PC-9 (cell line): ENCODE measurements at regions not wholly inside any gene's neighbourhood (a gene's known extent, or its start where the extent isn't known, plus 50 kb on each side); places are given as distances from the start of the nearest gene placed in this dataset.

ENCODE experiments used
- BruUV-seq: library from RNA; stranded (reverse); fragments of 400-500 nt; replicated peaks from 2 replicates; lab custom pipeline; 2021; lab: Mats Ljungman, UMichigan
- CTCF ChIA-PET: fragments of 300-600 bp; sonication (Branson Sonifier 250); formaldehyde crosslinking; loops from one replicate; lab custom pipeline; 2022; ENCODE audit warnings: antibody characterized with exemption; lab: Charles Lee
- POLR2A ChIA-PET: fragments of 300-600 bp; sonication (Branson Sonifier 250); formaldehyde crosslinking; loops from one replicate; lab custom pipeline; 2022; ENCODE audit warnings: antibody characterized with exemption; ENCODE audit not compliant: unreplicated experiment; lab: Charles Lee
- DNase-seq, 2 experiments: peaks; one replicate each; pipeline versions ENCODE4 v3.0.0 to v3.0.0-alpha.2; 2015 to 2022; ENCODE audit warnings: mixed read lengths in 1 of 2
- H2AFZ ChIP-seq: fragments of 200-600 bp; sonication (generic); 2 replicates; pipeline ENCODE4 v1.8.1; 2017; ENCODE audit warnings: antibody characterized with exemption
- H3F3A ChIP-seq: fragments of 200-600 bp; sonication (generic); 2 replicates; pipeline ENCODE4 v1.8.1; 2017; ENCODE audit warnings: antibody characterized with exemption, mild to moderate bottlenecking, low read depth; ENCODE audit not compliant: insufficient read depth
- H3K27ac ChIP-seq: fragments of 200-600 bp; sonication (generic); 2 replicates; pipeline ENCODE4 v1.6.1; 2016; ENCODE audit warnings: mixed run types
- H3K27me3 ChIP-seq: fragments of 200-600 bp; sonication (generic); 2 replicates; pipeline ENCODE4 v1.6.1; 2016; ENCODE audit warnings: low read depth, mixed run types; ENCODE audit not compliant: insufficient read depth
- H3K36me3 ChIP-seq: fragments of 200-600 bp; sonication (generic); 2 replicates; pipeline ENCODE4 v1.6.1; 2016; ENCODE audit warnings: low read depth, mixed run types
- H3K4me1 ChIP-seq: fragments of 200-600 bp; sonication (generic); replicated peaks from 2 replicates; pipeline ENCODE4 v1.6.1; 2016; ENCODE audit warnings: mixed run types; ENCODE audit not compliant: insufficient read depth
- H3K4me2 ChIP-seq: fragments of 200-600 bp; sonication (generic); 2 replicates; pipeline ENCODE4 v1.6.1; 2017; ENCODE audit warnings: mixed run types
- H3K4me3 ChIP-seq: fragments of 200-600 bp; sonication (generic); 2 replicates; pipeline ENCODE4 v1.6.1; 2016; ENCODE audit warnings: mixed run types
- H3K79me2 ChIP-seq: fragments of 200-600 bp; sonication (generic); 2 replicates; pipeline ENCODE4 v1.6.1; 2017; ENCODE audit warnings: low read depth, mixed run types
- H3K9me2 ChIP-seq: fragments of 200-600 bp; sonication (generic); 2 replicates; pipeline ENCODE4 v1.8.1; 2017; ENCODE audit warnings: mild to moderate bottlenecking; ENCODE audit not compliant: insufficient read depth
- H3K9me3 ChIP-seq: fragments of 200-600 bp; sonication (generic); 2 replicates; pipeline ENCODE4 v1.8.1; 2016; ENCODE audit warnings: low read depth; ENCODE audit not compliant: insufficient read depth
- H4K20me1 ChIP-seq: fragments of 200-600 bp; sonication (generic); 2 replicates; pipeline ENCODE4 v1.8.1; 2017; ENCODE audit not compliant: insufficient read depth
- EZH2 ChIP-seq: fragments of 200-600 bp; sonication (generic); IDR thresholded peaks from 2 replicates; pipeline ENCODE4 v1.8.0; 2017; ENCODE audit warnings: antibody characterized with exemption, low read depth
- intact Hi-C: fragments of 100-400 bp; cut with micrococcal nuclease; formaldehyde crosslinking; loops from one replicate; pipeline ENCODE4 v1.10.0; 2022; ENCODE audit not compliant: unreplicated experiment
- TF ChIP-seq, protein P1 (sequence below): fragments of 200-600 bp; sonication (generic); conservative IDR thresholded peaks from 2 replicates; pipeline ENCODE4 v1.6.1; 2017; ENCODE audit warnings: mixed run types, antibody characterized with exemption, mild to moderate bottlenecking, moderate library complexity

DNA sequence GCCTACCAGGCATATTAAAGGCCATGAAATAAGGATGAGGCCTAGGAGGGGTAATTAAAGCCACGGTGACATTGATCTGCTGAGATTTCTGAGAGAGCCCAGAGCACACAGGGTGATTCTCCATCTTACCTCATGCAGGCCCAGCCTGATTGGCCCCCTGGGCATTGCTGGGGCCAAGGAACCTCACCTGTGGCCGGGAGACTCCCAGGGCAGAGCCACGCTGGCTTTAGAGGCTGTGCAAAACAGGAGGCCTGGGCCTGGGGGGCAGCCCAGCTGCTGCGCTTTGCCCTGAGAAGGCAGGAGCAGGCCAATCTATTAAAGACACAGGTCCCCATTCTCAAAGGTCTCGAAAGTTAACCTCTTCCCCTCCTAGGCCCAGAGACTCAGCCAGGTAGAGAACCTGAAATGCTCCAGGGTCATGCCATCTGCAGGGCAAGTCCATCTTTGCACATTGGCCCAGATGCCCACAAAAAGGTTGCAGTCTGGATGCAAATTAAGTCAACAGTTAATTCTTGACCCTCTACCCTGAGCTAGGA, 1099.7 kb downstream of the BCL11B start:
- intact Hi-C loops, result no loop called here
- H3K27ac ChIP-seq, result no peak overlapping the region
- H3F3A ChIP-seq, result no peaks in the 10 kb centered on the region
- no peaks in the 10 kb centered on the region for H4K20me1 ChIP-seq
- H3K36me3 ChIP-seq, result no peaks in the 10 kb centered on the region
- no TSS peak for BruUV-seq
- H2AFZ ChIP-seq, result no peak overlapping the region
- TF ChIP-seq, protein P1, sequence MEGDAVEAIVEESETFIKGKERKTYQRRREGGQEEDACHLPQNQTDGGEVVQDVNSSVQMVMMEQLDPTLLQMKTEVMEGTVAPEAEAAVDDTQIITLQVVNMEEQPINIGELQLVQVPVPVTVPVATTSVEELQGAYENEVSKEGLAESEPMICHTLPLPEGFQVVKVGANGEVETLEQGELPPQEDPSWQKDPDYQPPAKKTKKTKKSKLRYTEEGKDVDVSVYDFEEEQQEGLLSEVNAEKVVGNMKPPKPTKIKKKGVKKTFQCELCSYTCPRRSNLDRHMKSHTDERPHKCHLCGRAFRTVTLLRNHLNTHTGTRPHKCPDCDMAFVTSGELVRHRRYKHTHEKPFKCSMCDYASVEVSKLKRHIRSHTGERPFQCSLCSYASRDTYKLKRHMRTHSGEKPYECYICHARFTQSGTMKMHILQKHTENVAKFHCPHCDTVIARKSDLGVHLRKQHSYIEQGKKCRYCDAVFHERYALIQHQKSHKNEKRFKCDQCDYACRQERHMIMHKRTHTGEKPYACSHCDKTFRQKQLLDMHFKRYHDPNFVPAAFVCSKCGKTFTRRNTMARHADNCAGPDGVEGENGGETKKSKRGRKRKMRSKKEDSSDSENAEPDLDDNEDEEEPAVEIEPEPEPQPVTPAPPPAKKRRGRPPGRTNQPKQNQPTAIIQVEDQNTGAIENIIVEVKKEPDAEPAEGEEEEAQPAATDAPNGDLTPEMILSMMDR, result no peak
- no peak for TF ChIP-seq EZH2
- no peak overlapping the region for H3K4me2 ChIP-seq
- no peaks in the 10 kb centered on the region for H3K9me2 ChIP-seq
- no peak for DNase-seq
- CTCF ChIA-PET, result no interaction called here
- POLR2A ChIA-PET, result no interaction called here
- H3K79me2 ChIP-seq, result no peaks in the 10 kb centered on the region
- H3K27me3 ChIP-seq, result peaks cover 2% of the 10 kb centered on the region; the same call in 1 of the 2 replicates
- H3K9me3 ChIP-seq, result no peaks in the 10 kb centered on the region
- H3K4me3 ChIP-seq, result no peak overlapping the region
- no peaks in the 10 kb centered on the region for H3K4me1 ChIP-seq

DNA sequence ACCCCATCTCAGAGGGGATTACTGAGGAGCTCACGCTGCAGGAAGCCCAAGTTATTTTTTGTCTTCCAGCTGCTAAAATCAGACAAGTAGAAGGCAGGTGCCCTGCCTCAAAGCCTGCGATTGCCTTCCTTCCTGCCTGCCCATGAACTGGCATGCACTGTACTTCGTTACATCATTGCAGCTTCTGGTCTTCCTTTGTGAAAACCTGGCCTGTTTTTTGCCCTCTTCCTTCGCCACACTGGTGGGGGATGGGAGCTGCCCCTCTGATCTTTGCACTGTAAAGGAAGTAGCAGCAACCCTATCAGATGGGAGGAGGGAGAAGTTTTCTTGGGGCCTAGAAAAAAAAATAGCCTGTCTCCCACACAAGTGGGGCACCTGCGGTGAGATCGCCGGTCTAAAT, 1098.7 kb downstream of the BCL11B start:
- Histone ChIP-seq H3K27ac (no peak overlapping the region), H3K36me3 (no peaks in the 10 kb centered on the region), H4K20me1 (no peaks in the 10 kb centered on the region), H3K4me3 (no peak overlapping the region), H3K4me1 (no peaks in the 10 kb centered on the region), H3K4me2 (no peak overlapping the region), H3K9me3 (no peaks in the 10 kb centered on the region), H3K27me3 (no peaks in the 10 kb centered on the region; the same call in 1 of the 2 replicates), H3K79me2 (no peaks in the 10 kb centered on the region), H2AFZ (no peak overlapping the region), H3F3A (no peaks in the 10 kb centered on the region), H3K9me2 (no peaks in the 10 kb centered on the region)
- ChIA-PET POLR2A (no interaction called here), CTCF (no interaction called here)
- TF ChIP-seq, protein P1, result no peak
- no TSS peak for BruUV-seq
- DNase-seq, result no peak
- intact Hi-C loops, result no loop called here

DNA sequence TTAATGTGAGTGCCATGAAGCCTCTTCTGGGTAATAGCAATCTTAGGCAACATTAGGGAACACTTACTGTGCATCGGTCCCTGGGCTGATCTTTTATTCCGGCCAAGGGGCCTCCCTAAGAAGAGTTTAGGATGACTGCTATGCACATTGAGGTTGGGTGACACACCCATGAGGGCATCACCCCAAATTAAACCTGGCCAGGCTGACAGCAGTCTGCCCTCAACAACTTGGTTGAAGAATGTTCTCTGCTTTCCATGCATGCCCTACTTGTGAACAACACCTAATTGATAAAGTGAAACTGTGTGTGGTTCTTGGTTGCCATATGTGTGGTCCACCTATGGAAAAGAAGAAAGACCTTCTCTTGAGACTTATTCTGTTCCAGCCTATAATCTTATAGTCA, 1098.0 kb downstream of the BCL11B start:
- ChIA-PET CTCF (no interaction called here), POLR2A (no interaction called here)
- H3K27me3 ChIP-seq, result no peaks in the 10 kb centered on the region; the same call in 1 of the 2 replicates
- intact Hi-C loops, result no loop called here
- DNase-seq, result no peak
- H2AFZ ChIP-seq, result no peak overlapping the region
- H3K4me2 ChIP-seq, result no peak overlapping the region
- TF ChIP-seq, protein P1, result no peak
- no peak for TF ChIP-seq EZH2
- H3K79me2 ChIP-seq, result no peaks in the 10 kb centered on the region
- no peak overlapping the region for H3K27ac ChIP-seq
- H3K4me3 ChIP-seq, result no peak overlapping the region
- no peaks in the 10 kb centered on the region for H3K36me3 ChIP-seq
- BruUV-seq, result no TSS peak
- no peaks in the 10 kb centered on the region for H3K9me2 ChIP-seq
- H4K20me1 ChIP-seq, result no peaks in the 10 kb centered on the region
- H3K4me1 ChIP-seq, result no peaks in the 10 kb centered on the region
- no peaks in the 10 kb centered on the region for H3K9me3 ChIP-seq
- no peaks in the 10 kb centered on the region for H3F3A ChIP-seq
